GM21737 (cell line): ENCODE measurements at regions not wholly inside any gene's neighbourhood (a gene's known extent, or its start where the extent isn't known, plus 50 kb on each side); places are given as distances from the start of the nearest gene placed in this dataset.
"Not testable (repeated sequence)": the region's sequence is repeated elsewhere in the genome, so short reads cannot be mapped to it uniquely, and the experiment has no call there.

Source experiments
- ATAC-seq: cut with Tn5 transposase; IDR thresholded peaks from one replicate; pipeline ENCODE4 v1.9.1; 2021; ENCODE audit warnings: mild to moderate bottlenecking, moderate library complexity; ENCODE audit not compliant: unreplicated experiment

DNA sequence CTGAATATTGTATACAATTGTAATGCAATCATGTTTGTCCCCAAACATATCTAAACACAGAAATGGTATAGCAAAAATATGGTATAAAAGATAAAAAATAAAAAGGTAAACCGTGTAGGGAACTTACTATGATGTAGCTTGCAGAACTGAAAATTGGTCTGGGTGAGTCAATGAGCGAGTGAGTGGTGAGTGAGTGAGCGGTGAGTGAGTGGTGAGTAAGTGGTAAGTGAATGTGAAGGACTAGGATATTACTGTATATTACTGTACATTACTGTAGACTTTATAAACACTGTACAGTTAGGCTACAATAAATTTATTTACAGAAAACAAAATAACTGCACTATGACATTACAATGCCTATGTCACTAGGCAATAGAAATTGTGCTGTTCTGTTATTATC, 1163.2 kb upstream of the SORCS1 start:
- no peak for ATAC-seq

DNA sequence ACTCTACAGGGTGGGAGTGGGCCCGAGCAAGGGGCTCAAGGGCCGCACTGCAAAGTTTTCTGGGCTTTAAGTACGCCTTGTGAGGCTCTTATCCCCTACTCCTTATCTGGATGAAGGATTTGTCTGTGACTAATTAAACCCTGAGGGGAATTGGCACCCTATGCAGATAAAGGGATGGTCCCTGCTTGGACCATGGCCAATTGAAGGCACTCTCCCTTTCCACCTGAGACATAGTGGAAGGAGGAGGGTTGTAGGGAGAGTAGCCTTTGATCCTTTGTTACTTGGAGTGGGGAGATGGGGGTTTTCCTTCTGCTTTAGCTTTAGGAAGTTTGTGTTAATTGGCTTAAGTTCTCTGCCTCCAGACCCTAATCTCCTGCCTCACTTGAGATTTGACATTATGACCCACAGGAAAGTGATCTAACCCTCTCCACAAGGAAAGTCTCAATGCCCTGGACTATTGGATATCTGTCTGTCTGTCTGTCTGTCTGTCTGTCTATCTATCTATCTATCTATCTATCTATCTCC, 1158.8 kb upstream of the SORCS1 start:
- no peak for ATAC-seq

DNA sequence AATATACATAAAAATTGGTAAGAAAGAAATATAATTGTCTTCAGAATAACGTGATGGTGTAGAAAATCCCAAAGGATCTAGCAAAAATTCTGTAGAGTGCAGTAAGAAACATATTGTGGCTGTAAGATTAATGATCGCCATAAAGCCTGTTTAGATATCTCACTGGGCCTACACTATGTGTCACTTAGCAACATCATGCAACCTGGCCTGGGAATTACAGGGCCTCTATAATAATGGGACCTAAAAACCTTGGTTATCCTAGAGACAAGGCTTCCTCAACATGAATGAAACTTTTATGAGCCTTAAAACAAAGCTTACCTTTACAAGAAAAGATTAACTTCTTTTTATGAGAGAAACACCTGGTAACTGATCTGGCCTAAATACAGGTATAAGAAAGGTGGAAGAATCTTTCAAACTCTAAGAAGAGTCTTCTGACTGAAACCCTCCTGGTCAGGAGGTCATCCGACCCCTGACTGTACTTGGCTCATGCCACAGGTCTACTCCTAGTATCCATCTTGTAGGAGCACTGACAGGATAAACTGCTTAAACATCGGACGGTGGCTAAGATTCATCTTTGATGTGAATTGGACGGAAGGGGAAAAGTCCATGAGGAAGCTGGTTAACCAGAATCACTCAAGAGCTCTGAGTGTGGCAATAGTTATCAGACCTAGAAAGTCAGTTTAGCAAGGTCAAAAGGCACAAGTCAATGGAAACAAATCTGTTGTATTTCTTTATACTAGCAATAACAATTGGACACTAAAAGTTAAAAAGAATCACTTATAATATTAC, 1155.1 kb upstream of the SORCS1 start:
- no peak for ATAC-seq

DNA sequence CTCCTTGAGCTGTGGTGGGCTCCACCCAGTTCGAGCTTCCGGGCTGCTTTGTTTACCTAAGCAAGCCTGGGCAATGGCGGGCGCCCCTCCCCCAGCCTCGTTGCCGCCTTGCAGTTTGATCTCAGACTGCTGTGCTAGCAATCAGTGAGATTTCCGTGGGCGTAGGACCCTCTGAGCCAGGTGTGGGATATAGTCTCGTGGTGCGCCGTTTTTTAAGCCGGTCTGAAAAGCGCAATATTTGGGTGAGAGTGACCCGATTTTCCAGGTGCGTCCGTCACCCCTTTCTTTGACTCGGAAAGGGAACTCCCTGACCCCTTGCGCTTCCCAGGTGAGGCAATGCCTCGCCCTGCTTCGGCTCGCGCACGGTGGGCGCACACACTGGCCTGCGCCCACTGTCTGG, 1151.1 kb upstream of the SORCS1 start:
- not testable (repeated sequence) for ATAC-seq

DNA sequence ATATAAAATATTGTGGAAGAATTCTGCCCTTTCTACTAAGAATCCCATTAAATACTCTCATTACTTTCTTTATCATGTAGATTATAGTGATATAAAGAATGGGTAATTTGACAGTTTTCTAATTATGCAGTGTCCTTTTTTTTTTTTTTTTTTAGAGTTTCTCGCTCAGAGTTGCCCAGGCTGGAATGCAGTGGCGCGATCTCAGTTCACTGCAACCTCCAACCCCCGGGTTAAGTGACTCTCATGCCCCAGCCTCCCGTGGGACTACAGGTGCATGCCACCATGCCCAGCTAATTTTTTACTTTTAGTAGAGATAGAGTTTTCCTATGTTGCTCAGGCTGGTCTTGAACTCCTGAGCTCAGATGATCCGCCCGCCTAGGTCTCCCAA, 1143.4 kb upstream of the SORCS1 start:
- ATAC-seq: no peak

DNA sequence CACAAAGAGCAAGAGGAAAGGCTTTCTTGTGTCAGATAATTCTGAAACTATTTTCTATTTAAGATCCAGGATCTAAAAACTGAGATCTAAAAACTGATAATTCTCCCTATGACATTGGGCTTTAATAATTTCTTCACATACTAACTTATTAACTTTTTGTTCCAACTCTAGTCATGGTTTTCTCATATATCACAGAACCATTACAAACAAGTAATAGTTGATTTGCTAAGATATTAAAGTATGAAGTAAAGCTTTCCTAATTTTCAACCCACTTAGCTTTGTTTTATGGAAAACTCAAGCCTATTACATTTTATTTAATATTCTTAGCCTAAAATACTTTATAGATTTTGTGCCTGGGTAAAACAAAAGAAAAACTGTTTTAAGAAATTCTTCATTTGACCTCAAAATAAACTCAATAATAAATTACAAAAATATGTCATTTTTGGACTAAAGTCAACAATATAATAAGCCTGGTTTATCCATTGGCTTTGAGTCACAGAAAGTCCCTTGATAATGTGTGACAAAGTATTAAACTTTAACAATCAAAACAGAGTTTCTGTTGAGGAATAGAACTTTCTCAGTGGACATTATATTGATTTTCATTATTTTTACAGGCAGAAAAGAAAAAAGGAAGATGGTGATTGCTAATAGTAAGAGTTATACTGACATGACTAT, 1142.9 kb upstream of the SORCS1 start:
- ATAC-seq: no peak

DNA sequence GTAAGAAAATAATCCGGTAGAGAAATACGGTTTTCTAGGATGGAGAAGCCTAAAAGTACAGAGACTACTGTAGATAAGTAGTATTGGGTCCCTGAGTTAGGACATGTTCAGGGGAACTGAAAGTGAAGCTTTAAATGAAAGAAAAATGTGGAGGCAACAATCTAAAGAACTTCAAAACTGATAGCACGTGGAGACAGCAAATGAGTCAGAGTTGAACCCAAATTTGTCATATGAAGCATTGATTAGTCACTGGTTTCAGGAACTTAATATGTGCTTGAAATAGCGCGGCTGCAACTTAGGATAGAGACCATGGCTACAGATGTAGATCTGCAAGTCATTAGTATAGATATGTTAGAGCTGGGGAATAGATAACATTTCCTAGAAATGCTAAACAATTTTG, 1138.6 kb upstream of the SORCS1 start:
- no peak for ATAC-seq

DNA sequence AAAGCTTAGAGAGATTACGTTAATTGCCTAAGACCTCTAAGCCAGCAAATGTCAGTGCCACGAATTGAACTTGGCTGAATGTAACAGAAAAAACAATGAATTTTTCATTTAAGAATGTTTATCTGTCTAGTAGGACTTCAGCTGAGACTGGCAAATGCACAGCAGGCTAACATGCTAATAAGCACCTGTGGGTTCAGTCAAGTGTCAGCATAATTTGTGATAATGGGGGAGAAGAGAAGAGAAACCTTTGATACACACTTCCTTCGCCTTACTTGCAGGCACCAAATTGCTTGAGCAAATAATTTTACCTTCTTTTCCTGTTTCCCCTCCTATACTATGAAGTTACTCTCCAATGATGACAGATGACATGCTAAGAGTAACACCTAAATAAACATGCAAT, 1136.5 kb upstream of the SORCS1 start:
- no peak for ATAC-seq

DNA sequence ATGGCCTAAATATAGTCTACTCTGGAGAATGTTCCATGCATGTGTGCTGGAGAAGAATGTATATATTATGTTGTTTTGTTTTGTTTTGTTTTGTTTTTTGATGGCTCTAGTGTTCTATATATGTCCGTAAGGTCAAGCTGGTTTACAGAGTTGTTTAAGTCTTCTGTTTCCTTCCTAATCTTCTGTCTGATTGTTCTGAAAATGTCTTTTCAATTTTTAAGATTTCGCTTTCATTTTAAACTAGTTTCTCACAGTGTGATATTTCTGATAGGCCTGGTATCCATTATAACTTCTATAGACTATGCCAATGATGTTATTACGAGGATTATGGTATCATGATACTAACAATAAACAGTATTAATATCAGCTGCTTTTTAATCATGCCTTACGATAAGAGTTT, 1126.3 kb upstream of the SORCS1 start:
- no peak for ATAC-seq

DNA sequence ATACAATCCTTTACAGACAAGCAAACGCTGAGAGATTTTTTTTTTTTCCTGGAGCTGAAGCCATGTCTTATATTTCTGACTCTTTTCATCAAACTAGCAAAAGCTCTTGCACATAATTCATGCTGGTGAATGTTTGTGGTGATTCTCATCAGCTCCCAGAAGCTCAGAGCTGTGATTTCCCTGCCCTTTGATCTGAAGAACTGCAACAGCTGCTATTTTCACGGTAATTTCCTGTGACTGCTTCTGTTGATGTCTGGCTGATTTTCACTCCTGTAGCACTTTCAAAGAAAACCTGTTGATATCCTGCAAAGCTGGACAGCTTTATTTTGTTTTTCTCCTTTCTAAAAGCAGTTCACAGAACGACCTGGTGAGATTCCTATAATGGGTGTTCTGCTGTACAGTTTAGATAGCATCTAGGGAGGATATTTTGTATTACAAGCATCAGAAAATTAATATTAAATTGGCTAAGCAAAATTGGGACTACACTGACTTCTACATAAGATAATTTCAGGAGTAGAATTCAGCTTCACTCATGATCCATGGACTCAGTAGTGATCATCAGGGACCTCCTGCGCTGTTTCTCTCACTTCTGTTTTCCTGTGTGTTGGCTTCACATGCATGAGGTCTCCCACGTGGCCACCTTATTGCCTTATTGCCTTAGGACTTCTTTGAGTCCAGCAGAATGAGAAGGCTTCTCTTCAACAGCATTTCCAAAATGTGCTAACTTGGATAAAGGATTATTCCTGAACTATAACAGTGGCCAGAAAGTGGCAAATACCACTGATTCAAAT, 1111.6 kb upstream of the SORCS1 start:
- no peak for ATAC-seq

DNA sequence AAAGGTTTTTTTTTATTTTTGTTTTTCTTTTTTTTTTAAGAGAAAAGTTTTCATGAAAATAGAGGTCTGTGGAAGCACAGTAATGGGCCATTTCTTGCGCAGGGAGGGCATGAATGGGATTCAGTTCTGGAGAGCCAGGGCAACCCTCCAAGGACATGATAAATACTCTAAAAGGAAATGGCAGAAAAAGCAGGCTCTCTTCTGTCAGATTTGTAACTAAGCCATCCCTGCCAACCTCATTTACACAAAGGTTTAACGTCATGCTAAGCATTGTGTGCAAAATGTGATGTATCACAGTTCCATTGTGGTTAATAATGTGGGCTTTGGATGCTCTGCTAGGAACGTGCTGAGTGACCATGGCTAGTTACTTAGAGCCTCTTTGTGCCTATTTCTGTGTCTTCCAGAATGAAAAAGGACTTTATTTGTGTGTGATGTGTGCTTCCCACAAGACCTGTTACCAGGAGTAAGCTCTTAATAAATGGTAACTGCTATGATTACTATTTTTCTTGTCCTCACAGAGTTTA, 1095.9 kb upstream of the SORCS1 start:
- no peak for ATAC-seq

DNA sequence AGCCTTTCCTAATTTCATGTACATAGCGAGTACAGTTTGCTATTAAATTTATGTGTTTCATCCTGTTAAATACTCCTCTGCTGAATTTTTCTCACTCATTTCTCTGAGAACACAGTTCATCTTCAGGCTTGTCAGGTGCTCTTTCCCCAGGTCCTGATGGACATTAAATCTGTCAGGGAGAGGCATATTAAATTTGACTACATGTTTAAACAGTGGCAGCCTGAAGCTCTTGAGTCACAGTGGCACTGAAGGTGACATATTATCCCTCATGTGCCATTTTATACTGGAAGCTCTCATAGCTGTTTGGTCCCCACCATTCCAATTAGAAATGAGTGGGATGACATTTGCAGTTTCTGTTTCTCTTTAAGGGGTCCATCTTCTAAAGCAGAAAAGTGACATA, 1089.6 kb upstream of the SORCS1 start:
- ATAC-seq: no peak

DNA sequence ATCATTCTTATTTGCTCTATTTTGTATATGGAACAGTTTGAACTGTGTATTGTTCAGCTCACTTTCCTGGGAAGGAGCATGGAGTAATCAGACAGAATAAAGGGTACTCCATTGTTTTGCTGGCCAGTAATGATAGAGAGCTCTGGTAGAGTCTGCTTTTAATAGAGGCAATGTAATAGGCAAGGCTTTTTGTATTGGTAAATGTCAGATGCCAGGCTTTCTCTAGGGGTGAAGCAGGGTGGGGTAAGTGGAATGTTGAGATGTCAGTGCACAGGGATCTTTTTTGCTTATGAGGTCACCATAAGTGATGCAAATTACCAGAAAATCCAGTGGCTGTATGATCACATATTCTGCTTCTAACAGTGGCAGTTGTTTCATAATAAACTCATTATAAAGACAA, 1088.3 kb upstream of the SORCS1 start:
- ATAC-seq: no peak

DNA sequence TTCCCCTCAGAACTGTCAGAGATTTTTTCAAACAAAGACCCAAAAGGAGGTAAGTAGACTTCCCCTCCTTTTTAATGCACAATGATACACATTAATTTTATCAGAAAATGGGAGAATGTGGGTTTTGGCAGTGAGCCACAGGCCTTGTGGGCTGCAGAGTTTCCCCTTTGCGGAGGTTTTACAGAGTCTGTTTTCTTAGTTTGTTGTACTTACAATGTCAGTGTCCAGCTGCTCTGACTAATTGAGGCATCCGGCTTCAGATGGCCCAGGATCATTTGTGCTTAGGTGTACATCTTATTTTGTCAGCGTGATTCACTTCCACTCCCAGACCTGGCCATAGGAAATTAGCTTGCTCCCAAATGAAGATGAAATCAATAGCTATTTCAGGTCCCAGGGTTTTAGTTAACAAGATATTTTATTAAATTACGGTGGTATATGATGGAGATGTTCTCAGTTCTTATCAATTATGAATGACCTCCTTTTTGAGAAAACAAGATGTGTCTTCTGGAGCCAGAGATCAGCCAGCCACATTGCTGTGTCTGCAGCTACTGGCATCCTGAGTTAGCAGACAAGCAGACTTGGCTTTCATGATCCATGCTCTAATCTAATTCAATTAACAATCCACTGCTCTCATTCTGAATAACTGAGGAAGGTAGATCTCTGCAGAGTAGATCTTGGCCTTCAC, 1086.6 kb upstream of the SORCS1 start:
- ATAC-seq: no peak

DNA sequence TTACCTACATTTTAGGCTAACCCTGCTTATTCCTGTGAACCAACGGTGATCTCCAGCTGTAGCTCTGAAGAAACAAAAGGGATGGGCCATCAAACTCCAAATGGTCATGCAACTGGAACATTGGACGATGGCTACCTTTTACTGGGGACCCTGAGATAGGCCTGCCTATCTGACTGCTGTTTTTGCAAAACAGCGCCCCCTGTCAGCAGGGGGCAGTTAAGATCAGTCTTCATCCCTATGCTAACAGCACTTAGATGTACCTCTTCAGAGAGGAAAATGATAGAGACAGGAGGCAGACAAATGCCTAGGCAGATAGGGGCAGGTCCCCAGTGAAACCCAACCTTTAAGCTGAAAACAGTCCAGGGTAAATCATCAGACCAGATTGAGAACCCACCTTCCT, 1085.4 kb upstream of the SORCS1 start:
- no peak for ATAC-seq

DNA sequence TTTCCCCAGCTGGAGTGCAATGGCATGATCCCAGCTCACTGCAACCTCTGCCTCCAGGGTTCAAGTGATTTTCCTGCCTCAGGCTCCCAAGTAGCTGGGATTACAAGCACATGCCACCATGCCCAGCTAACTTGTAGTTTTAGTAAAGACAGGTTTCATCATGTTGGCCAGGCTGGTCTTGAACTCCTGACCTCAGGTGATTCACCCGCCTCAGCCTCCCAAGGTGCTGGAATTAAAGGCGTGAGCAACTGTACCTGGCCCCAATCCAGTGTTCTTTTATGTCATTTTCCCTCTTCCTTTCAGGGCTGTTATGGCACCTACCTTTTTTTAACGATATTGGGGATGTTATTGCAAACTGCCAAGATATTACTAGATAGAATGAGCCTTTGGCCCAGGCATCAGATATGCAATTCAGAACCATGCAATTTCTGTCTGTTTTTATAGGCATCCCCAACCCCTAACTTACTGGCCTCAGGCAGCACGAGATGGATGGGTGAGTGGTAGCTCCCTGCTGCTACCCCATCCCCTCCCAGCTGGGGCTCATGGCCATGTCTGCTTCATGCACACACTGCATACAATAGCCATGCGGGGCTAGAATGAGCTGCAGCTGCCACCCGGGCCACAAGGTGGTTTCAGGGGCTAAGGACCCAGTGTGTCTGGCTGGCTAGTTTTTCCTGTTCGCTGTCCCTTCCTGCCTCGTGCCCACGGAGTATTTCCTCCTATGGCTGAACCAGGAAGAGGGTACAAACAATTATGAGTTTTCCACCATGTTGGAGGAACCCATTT, 1080.1 kb upstream of the SORCS1 start:
- ATAC-seq: no peak

DNA sequence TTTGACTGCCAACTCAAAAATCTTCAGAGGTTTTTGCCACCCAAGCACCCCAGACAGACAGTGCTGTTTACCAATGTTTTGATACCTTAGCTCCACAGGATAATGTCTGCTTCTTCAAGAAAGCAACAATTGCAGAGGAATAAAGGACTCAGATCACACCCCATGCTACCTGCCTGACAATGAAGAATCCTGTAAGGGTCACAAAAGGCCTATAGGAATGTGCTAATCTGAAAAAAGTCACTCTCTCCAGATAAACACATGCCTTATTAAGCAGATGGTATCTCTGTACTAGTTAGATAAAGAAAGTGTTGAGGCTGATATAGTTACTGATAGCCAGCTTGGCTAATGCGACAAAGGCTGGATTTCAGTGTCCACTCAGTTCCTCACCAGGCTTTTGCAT, 1076.7 kb upstream of the SORCS1 start:
- ATAC-seq: no peak

DNA sequence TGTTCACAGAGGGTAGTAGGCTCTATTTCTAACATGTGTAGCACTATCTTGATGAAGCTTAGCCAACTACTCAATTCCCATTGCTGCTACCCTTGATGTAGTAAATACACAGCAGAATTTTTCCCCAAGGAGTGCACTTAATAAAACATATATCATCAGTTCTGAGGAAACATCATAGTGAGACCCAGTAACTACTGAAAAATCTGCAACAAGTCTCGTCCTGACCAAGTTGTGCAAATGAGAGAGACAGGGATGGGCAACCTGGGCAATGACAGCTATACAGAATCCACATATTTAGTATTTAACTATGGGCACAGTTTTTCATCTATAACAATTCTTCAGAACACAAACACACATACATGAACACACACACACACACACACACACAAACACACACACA, 1073.8 kb upstream of the SORCS1 start:
- no peak for ATAC-seq

DNA sequence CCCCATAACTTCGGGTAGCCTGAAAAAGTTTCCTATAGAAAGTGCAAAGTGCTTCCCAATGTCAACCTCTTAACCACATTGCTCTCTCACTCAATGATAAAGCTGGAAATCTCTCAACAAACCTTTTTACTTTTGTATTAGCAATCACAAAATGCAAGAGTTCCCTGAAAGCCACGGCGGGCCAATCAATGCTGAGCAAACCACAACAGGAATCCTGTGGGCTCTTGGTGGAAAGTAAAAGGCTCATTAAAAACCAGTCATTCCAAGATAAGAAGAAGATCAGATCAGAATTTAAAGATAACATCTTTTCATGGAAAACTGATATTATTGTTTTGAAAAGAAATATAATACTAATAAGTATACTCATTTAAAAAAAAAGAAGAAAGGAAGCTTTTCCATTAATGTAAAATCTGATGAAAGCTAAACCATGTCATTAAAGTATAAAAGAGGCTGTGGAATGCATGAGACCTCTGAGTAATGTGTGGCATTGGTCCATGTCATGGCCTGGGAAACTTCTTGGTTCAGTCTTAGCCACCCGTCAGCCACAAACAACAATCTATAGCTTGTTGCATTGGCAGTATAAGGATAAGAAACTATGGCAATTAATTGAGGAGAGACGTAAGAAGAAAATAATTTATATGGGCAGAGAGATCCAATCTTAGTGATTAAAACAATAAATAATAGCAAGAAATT, 1066.1 kb upstream of the SORCS1 start:
- no peak for ATAC-seq
